IPS-NIHi7 (cell line): ENCODE measurements at regions not wholly inside any gene's neighbourhood (a gene's known extent, or its start where the extent isn't known, plus 50 kb on each side); places are given as distances from the start of the nearest gene placed in this dataset.
"Not testable (repeated sequence)": the region's sequence is repeated elsewhere in the genome, so short reads cannot be mapped to it uniquely, and the experiment has no call there.

Source experiments
- DNase-seq: peaks from one replicate; pipeline ENCODE4 v3.0.0; 2012; ENCODE audit warnings: mixed read lengths; ENCODE audit errors: extremely low spot score

DNA sequence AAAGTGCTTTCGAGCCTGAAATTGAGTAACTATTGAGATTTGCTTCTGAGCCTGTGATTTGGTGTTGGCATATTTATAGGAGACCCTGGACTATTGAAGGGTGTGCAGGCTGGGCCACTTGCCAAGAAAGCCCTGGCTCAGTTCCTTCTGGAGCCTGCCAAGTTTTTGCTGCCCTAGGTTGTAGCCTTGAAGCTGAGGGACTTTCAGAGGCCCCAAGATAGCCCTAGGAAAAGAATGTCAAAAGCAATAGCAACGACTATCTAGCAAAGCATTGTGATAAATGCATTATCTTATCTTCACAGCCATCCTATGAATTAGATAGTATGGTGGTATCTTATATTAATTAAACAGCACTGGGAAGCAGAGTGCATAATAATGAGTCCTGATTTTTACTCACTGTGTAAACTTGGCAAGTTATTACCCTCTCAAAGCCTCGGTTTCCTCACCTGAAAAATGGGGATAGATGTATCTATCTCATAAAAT is 473.7 kb upstream of the PODXL start:
- no peak for DNase-seq

DNA sequence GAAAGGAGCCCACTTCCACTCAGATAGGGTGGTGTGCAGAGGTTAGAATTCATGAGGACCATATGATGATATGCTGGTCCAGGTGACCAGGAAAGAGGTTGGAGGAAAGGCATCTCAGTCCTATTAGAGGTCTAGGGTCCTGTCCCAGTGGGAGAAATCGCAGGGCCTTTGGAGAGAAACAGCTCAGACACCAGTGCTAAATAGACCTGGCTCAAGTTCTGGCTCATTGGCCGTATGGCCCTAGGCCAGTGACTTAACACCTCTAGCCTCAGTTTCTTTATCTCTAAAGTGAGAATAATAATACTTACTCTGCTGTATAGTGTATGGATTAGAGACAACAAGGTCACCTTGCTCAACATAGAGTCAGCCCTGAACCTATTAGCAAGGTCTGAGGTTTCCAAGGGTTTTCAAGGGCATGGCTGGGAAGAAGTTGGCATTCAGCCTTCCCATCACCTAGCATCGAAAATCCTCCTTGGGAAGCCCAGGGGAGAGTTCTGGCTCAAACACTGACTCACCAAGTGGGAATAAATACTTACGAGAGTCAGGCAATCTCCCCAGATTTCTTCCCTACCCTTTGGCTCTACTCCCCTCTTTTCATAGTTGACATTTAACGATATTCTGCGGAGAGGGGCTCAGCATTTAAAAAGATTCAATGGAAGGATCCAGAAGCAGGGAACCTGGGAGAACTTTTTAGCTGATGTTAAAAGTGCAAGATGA is 473.1 kb upstream of the PODXL start:
- no peak for DNase-seq

DNA sequence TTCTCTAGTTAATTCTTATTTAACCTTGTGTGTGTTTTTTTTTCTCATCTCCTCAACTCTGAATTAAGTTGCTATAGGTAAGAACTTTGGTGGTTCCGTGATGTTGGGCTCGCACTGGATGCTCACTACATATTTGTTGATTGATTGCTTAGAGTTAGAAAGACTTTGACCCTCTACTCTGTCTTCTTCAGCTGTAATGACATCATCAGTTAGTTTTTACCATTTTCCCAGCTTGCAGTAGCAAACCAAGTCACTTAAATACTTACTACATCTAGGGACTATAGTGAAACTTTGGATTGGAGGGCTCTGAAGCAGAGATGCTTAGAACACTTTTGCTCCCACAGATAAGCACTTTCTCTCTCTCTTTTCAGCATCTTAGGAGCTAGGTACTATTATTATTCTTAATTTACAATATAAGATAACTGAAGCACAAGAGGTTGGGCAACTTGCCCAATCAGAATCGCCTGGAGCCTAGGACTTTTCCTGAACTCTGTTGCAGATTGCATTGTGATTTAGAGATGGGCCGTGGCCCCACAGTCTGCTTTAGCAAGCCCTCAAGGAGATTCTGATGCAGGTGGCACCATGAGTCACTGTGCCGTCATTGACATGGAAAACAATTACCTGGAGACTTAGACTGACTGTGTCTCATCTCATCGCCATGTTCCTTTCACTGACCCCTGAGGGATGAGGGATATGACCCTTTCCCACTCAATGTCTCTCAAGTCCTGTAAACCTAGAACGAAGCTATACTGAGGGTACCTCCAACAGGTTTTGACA is 471.9 kb upstream of the PODXL start:
- DNase-seq = no peak

DNA sequence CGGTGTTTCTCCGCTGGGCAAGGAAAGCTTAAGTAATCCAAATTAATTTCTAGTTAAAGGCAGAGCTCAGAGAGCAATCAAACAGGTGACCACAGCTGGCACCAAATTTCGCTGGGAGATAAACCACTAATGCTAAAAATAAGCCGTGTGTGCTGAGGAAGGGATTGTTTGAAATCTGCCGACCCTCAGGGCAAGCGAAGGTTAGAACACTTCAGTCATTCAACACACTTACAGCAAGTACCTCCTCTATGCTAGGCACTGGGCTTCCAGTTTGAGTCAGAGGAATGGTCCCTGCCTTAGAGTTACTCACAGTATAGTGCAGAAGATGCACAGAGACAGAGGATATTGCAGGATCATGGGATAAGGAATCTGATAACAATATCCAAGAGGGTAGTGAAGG is 467.9 kb upstream of the PODXL start:
- no peak for DNase-seq

DNA sequence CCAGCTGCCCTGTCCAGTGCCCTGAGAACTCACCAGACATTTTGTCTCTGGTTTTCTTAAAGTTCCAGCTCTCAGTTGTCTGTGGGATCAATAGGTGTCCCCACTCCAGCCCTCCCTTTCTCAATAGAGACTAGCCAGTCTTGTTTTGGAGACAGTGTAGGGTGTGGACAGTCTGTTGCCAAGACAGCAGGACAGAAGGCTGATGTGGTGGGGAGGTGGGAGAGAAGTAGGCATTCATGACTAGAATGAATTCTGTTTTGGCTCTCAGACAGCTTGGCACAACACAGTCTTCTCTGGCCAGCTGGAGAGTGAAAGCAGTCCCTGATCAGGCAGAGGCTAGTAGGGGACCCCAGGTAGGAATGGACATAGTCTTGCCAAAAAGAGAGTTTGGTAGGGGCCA is 467.0 kb upstream of the PODXL start:
- DNase-seq = no peak

DNA sequence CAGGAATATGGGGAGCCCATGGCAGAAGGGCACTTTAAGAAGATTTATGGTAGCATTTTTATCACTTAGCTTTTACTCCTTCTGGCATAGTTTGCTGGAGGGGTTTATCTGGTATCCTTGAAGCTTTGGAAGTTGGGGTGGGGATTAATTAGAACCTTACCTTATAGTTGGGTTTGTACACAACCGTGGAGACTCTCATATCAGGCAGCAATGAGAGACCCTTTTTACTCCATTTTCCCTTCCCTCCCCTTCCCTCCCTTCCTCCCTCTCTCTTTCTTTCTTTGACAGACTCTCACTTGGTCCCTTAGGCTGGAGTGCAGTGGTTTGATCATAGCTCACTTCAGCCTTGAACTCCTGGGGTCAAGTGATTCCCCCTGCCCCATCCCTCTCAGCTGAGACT is 465.8 kb upstream of the PODXL start:
- DNase-seq = no peak

DNA sequence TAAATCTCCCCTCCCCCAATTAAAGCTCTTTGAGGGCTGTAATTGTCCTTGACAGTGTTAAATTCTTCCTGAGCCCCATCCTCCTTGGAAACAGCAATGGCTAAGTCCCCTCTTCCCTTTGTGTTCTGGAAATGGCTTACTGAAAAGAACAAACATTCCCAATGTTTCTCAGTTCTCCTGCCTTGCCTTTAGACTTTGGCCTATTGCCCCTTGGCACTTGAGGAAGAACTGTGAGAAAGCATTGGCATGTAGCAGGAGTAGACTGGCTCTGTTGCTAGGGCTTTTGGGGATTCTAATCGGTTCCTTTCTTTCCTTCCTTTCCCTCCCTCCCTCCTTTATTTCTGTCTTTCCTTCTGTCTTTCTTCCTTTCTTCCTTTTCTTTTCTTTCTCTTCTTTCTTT is 463.3 kb upstream of the PODXL start:
- DNase-seq = no peak

DNA sequence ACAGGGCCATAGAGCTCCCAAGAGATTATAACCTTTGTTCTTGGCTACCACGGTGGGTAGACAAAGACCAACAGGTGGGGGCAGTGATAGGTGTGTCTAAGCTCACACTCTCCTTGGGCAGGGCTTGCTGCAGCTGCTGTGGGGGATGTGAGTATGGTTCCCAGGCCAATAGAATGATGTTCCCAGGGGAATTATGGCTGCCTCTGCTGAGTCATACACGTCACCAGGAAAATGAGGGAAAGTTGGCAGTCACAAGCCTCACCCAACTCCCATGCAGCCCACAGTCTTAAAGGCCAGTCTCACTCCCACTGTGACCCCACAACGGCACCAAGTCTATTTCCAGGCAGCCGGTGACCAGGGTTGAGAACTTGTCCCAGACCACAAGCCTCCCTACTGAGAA is 453.4 kb upstream of the PODXL start:
- no peak for DNase-seq

DNA sequence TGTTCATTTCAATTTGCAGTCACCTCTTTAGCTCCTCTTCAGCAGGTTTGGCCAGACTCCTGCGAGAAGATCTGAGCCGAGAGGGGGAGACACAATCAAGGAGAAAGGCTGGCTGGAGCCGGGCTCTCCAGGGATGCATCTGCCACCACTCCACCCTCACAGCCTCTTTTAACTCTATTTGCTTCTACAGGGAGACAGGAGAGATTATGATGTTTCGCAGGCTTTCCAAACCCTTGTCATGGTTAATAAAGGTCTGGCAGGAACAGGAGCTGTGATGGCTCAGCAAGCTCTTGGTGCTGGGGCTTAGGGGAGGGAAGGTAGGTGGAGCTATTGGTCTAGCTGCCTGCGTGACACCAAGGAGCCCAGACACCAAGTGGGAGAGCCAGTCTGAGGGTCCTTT is 448.1 kb upstream of the PODXL start:
- DNase-seq = peak; percentile 37

DNA sequence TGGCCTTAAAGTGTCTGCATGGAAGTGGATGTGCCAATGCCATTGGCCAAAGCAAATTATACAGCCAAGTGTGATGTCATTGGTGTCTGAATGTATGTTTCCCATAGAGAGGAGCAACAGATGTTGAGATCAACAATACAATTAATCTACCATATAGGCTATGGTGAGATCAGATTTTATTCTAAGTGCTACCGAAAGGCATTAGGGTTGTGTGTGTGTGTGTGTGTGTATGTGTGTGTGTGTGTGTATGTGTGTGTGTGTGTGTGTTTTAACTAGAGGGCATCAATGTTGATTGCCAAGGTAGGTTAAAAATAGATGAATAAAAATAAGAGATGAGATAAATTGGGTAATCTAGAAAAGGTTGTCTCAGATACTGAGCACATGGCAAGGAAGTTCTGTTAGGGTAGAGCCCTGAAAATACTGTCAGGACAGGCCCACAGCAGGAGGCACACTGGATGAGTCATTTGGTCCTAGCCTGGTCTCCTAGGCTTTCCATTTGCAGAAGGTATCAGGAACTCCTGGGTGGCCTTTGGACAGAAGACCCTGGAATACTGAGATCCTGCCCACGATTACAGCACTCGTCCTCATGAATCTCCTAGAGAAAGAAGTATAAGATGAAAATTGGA is 446.0 kb upstream of the PODXL start:
- peak; percentile 31 for DNase-seq

DNA sequence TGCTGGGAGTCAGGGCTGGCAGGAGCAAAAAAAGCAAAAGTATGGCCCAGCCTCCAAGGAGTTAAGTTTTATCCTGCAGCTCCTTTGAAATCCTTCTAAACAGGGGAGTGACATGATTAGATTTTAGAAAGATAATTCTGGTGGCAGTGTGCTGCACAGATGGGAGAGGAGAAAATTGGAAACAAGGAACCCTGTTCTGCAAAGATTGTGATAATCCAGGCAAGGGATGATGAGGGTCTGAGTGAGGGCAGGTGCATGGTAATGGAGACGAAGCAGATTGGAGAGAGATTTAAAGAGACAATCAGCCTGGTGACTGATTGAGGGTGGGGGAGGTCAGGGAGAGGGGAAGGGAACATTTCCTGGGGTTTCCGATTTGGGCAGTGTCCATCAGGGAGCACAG is 444.7 kb upstream of the PODXL start:
- DNase-seq = no peak

DNA sequence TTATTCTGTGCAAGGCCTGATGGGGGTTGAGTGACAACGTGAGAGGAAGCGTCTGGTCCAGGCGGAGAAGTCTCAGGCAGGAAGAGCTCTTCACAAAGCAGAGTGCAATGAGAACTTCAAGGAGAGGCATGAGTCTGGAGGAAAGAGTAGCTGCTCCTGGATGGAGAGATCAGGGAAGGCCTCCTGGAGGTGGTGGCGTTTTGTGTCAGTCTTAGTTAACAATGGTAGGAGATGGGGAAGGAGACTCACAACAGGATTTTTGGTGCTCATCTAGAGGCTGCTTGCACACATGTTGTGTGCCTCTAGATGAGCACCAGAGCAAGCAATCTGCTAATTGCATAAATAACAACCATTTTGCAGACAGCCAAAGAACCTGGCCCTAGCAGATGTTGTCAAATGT is 442.8 kb upstream of the PODXL start:
- DNase-seq = no peak

DNA sequence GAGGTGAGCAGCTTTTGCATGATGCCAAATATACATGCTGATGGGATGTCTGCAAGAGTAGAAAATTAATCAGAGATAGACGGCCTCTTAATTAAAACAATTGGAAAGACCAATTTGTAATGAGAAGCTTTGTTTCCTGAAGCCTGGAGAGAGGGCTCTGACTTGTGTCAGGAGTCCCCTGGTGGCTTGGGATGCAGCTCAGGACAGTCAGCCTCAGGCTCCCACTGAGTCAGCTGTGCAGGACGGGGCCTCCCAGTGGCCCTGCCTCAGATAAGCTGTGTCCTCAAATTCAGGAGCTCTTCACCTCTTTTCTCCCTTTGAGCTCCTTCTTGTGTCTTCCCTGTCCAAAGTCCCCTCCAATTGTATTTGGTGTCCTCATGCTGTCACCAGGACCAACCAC is 438.9 kb upstream of the PODXL start:
- DNase-seq = peak; percentile 32

DNA sequence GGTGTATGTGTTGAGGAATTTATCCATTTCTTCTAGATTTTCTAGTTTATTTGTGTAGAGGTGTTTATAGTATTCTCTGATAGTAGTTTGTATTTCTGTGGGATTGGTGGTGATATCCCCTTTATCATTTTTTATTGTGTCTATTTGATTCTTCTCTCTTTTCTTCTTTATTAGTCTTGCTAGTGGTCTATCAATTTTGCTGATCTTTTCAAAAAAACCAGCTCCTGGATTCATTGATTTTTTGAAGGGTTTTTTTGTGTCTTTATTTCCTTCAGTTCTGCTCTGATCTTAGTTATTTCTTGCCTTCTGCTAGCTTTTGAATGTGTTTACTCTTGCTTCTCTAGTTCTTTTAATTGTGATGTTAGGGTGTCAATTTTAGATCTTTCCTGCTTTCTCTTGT is 424.6 kb upstream of the PODXL start:
- not testable (repeated sequence) for DNase-seq

DNA sequence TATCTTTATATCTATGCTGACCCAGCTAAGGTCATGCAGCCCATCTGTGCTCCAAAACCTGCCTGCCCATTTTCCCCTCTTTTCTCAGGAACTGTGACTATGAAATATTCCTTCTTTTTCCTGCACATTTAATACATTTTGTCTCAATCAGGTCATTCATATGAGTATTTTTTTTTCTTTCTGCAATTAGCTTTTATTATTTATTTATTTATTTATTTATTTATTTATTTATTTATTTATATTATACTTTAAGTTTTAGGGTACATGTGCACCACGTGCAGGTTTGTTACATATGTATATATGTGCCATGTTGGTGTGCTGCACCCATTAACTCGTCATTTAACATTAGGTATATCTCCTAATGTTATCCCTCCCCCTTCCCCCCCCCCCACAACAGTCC is 421.7 kb upstream of the PODXL start:
- DNase-seq = not testable (repeated sequence)

DNA sequence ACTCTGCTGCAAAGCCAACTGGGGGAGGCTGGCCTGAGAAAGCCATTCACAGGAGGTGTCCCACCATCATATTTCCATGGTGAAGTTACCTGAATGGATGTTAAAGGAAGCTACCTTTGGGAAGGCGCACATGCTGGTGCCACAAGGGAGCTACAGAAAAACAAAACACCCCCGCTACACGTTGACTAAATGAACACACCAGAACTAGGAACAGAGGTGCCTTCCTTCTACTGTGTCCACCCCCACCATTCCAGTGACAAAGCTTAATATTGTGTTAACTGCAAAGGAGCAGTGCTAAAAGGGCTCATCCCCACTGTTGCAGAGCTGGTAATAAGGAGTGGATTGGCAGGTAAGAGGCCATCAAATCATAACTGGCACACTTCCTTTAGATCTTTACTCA is 420.0 kb upstream of the PODXL start:
- no peak for DNase-seq

DNA sequence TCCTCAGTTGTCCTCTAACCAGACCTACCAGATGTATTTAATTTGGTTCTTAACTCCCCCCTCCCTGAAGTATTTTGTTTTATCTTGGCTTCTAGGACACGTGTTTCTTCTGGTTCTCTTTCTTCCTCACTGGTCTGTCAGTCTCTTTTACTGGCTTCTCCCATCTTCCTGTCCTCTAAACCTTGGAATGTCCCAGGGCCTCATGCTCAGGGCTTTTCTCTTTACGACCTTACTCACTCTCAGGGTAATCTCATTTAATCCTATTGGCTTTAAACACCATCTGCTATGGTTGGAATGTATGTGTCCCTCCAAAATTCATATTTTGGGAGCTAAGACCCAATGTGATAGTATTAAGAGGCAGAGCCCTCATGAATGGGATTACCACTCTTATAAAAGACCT is 418.2 kb upstream of the PODXL start:
- DNase-seq = no peak

DNA sequence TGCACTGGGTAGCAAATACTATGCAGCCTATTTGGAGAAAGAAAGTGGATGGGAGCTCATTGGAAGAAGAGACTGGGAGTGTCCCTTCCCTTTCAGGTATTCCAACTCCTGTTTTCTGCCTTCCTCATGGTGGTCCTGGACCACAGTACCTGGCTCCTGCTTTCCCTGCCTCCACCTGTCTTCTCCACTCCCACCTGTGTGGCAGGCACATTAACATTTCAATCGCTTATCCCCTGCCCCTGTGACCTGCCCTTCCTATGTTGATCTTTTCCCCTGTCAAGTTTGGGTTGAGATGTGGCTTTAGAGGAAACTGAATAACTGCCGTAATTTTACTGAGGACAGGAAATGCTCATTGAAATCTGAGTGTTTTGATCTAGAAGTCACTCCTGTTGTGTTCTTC is 415.8 kb upstream of the PODXL start:
- no peak for DNase-seq

DNA sequence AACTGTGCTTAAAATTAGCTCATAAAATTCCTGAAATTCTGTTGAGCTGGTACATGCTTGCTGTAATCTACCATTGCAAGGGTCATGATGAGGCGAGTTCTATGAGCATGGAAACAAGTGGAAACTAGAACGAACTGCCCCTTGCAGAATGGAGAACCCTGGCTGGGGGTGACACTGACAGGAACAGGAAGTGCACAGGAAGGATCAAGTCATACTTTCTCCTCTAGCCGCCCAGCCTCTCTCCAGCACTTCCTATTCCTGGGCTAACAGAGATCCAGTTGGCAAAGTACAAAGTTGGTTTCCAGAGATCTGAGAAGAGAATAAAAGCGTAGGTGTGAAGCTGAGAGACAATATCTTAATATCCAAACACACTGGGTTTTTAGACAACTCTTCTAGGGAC is 414.2 kb upstream of the PODXL start:
- no peak for DNase-seq

DNA sequence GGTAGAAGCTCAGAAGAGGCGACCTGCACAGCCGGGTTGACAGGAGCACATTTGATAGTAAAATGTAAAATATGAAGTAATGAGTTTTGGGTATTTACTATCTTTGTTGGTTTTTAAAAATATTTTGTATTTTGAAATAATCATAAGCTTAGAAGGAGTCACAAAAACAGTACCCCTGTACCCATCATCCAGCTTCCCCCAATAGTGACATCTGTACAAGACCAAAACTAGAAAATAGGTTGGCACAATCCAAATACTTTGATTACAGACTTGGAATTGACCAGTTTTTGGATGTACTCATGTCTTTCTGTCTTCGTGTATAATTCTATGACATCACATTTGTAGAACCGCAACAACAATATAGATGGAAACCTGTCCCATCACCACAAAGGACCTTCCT is 413.1 kb upstream of the PODXL start:
- no peak for DNase-seq

DNA sequence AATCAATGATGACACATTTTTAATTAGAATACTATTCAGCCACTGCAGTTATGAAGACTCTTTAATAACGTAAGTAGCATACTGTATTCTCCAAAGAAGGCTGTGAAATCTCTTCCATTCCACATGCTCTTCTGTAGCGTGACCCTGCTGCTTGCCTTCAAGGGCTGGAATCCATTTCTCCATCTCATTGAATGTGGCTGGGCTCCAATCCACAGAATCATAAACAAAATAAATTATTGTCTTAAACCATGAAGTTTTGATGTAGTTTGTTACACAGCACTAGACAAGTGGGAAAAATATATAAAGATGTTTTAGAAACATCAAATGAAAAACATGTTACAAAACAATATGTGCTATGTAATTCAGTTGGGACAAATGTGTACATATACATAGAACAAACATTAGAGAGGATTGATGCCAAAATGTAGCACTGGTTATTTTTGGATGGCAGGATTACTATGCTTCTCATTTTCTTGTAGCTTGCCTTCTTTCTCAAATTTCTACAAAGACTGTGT is 410.8 kb upstream of the PODXL start:
- no peak for DNase-seq

DNA sequence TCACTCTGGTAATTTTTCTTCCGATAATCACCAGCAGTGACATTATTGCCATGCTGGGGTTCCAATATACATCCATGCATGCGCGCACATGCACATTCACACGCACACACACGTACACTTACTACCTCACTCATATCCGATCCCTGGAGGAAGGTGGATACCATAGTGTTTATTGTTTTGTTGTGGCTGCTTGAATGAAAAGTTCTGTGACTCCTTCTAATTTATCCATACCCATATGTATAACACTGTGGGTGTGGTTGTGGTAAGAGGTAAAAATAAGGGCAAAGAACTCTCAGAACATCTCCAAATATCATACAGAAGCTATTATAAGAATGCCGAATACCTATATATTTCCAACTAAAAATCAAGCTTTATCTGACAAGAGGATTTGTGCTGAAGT is 407.8 kb upstream of the PODXL start:
- DNase-seq = no peak
